GM12878 (cell line): ENCODE measurements at regions not wholly inside any gene's neighbourhood (a gene's known extent, or its start where the extent isn't known, plus 50 kb on each side); places are given as distances from the start of the nearest gene placed in this dataset.

Experiments used
- ATAC-seq: fragments of 200-7000 bp; cut with Tn5 transposase; 3 replicates; pipeline ENCODE4 v1.9.1; 2020; ENCODE audit warnings: mild to moderate bottlenecking, moderate library complexity
- BruUV-seq: library from RNA; stranded (reverse); fragments of 400-500 nt; replicated peaks from 2 replicates; lab custom pipeline; 2021; lab: Mats Ljungman, UMichigan
- CTCF ChIA-PET: fragments of 300-600 bp; sonication (Branson Sonifier 250); formaldehyde crosslinking; extraction: SDS; loops from one replicate; lab custom pipeline; 2021; ENCODE audit warnings: inconsistent platforms; lab: Yijun Ruan, JAX
- POLR2A ChIA-PET: fragments of 350-600 bp; formaldehyde crosslinking; extraction: SDS; loops from one replicate; lab custom pipeline; 2021; ENCODE audit warnings: inconsistent platforms; lab: Charles Lee
- RAD21 ChIA-PET: fragments of 300-600 bp; sonication (Branson Sonifier 250); formaldehyde crosslinking; loops from one replicate; lab custom pipeline; 2023; ENCODE audit warnings: antibody characterized with exemption; ENCODE audit not compliant: unreplicated experiment; lab: Charles Lee
- SMC1A ChIA-PET: fragments of 300-600 bp; sonication (Branson Sonifier 250); formaldehyde crosslinking; loops from one replicate; lab custom pipeline; 2023; ENCODE audit not compliant: unreplicated experiment, uncharacterized antibody; lab: Charles Lee
- DNase-seq: peaks from one replicate; pipeline ENCODE4 v3.0.0-alpha.2; 2011; ENCODE audit warnings: low read depth, low spot score
- FAIRE-seq: peaks from 3 replicates; lab custom pipeline; 2011; peaks lifted over from hg19 to GRCh38; lab: Jason Lieb, UNC
- H2AFZ ChIP-seq: 2 replicates; pipeline ENCODE4 v1.6.0; 2011; ENCODE audit warnings: low read depth, low read length, control low read depth; ENCODE audit not compliant: control insufficient read depth
- H3K27ac ChIP-seq: 2 replicates; pipeline ENCODE4 v1.5.1; 2011; ENCODE audit warnings: control low read depth; ENCODE audit not compliant: control insufficient read depth, insufficient read depth
- H3K27me3 ChIP-seq, 2 experiments: replicated peaks in 1 of 2; 2 replicates each; pipeline versions ENCODE4 v1.6.0 to v1.6.1; 2011; ENCODE audit warnings: low read length in 1 of 2; ENCODE audit not compliant: control insufficient read depth in 2 of 2, insufficient read depth in 2 of 2
- H3K36me3 ChIP-seq, 2 experiments: 2 replicates each; pipeline ENCODE4 v1.5.1; 2011; ENCODE audit warnings: low read length in 1 of 2; ENCODE audit not compliant: control insufficient read depth in 2 of 2, insufficient read depth in 2 of 2
- H3K4me1 ChIP-seq: 2 replicates; pipeline ENCODE4 v1.6.1; 2011; ENCODE audit warnings: mild to moderate bottlenecking, low read length, moderate library complexity, mixed read lengths; ENCODE audit not compliant: control insufficient read depth, insufficient read depth
- H3K4me2 ChIP-seq: 2 replicates; pipeline ENCODE4 v1.6.0; 2011; ENCODE audit warnings: control low read depth; ENCODE audit not compliant: control insufficient read depth, insufficient read depth
- H3K4me3 ChIP-seq: fragments of 200-600 bp; sonication (generic); 2 replicates; pipeline ENCODE4 v1.5.1; 2016
- H3K79me2 ChIP-seq: 2 replicates; pipeline ENCODE4 v1.6.0; 2011; ENCODE audit warnings: low read length; ENCODE audit not compliant: control insufficient read depth, insufficient read depth
- H3K9ac ChIP-seq: 2 replicates; pipeline ENCODE4 v1.8.0; 2011; ENCODE audit warnings: low read length, control low read depth, mixed read lengths; ENCODE audit not compliant: control insufficient read depth, insufficient read depth
- H3K9me3 ChIP-seq: replicated peaks from 3 replicates; pipeline ENCODE4 v1.5.1; 2011; ENCODE audit warnings: mild to moderate bottlenecking, low read length; ENCODE audit not compliant: control insufficient read depth, insufficient read depth
- H4K20me1 ChIP-seq: 2 replicates; pipeline ENCODE4 v1.6.0; 2011; ENCODE audit not compliant: control insufficient read depth, insufficient read depth
- BCL11A ChIP-seq: IDR thresholded peaks from 2 replicates; pipeline ENCODE4 v1.6.1; 2011; ENCODE audit warnings: low read depth, low read length
- HDGF ChIP-seq: fragments of 450-650 bp; IDR thresholded peaks from 2 replicates; pipeline ENCODE4 v1.6.1; 2016; ENCODE audit warnings: antibody characterized with exemption
- PRDM15 ChIP-seq: fragments of 450-650 bp; formaldehyde crosslinking; IDR thresholded peaks from 2 replicates; pipeline ENCODE4 v1.4.0; 2020; ENCODE audit warnings: mild to moderate bottlenecking, moderate library complexity
- REST ChIP-seq: IDR thresholded peaks from 2 replicates; pipeline ENCODE4 v1.6.1; 2012; ENCODE audit warnings: mild to moderate bottlenecking, low read depth, low read length
- SPI1 ChIP-seq: IDR thresholded peaks from 2 replicates; pipeline ENCODE4 v1.6.1; 2011; ENCODE audit warnings: low read depth, mild to moderate bottlenecking, low read length, moderate library complexity, borderline replicate concordance; ENCODE audit not compliant: insufficient read depth
- SREBF2 ChIP-seq: IDR thresholded peaks from 2 replicates; pipeline ENCODE4 v1.6.1; 2012; ENCODE audit warnings: mild to moderate bottlenecking, low read length
- SUZ12 ChIP-seq: fragments of 200-600 bp; sonication (generic); IDR thresholded peaks from one replicate; pipeline ENCODE4 v1.6.1; 2018; ENCODE audit warnings: antibody characterized with exemption, mild to moderate bottlenecking; ENCODE audit not compliant: unreplicated experiment
- ZBED1 ChIP-seq: IDR thresholded peaks from 2 replicates; pipeline ENCODE4 v1.6.1; 2016; ENCODE audit warnings: borderline replicate concordance
- ZZZ3 ChIP-seq: IDR thresholded peaks from 2 replicates; pipeline ENCODE4 v1.6.1; 2011; ENCODE audit warnings: low read depth; ENCODE audit not compliant: control insufficient read depth, insufficient read length
- WGBS: methylation state at CpG from one replicate; pipeline ENCODE4 v1.1.6; 2016; ENCODE audit warnings: low lambda C conversion rate; ENCODE audit not compliant: insufficient replicate concordance, insufficient coverage; ENCODE audit errors: missing lambda C conversion rate; 5-methylcytosine and 5-hydroxymethylcytosine counted together
- in situ Hi-C: fragments of 300-500 bp; cut with MboI; formaldehyde crosslinking; loops from 9 replicates; pipeline ENCODE4 v1.14.3; 2018; ENCODE audit warnings: mixed read lengths
- intact Hi-C: fragments of 100-400 bp; cut with micrococcal nuclease; formaldehyde crosslinking; loops from one replicate; pipeline ENCODE4 v1.14.2; 2022; ENCODE audit not compliant: unreplicated experiment

GRCh38 chr2:128371648-128372345 lies 53.1 kb upstream of the HS6ST1 start:
- POLR2A ChIA-PET: interaction anchor here (1.0 kb wide), 1 partner anchor 17 kb away, joined by 3 read pairs; no protein-coding TSS in a partner anchor
- 41% methylated on average over 11 of the region's 11 CpGs for WGBS
- CTCF ChIA-PET: no interaction called here
- no peaks in the 10 kb centered on the region for H3K9me3 ChIP-seq
- in situ Hi-C loops: no loop called here
- no peaks in the 10 kb centered on the region for H3K36me3 ChIP-seq
- no peaks in the 10 kb centered on the region for H4K20me1 ChIP-seq
- no TSS peak for BruUV-seq
- H2AFZ ChIP-seq: no peak overlapping the region
- H3K27me3 ChIP-seq: peaks cover 0 to 2% of the 10 kb centered on the region in 2 experiments; a peak in 3 of 4 replicates
- no peak overlapping the region for H3K4me3 ChIP-seq
- SMC1A ChIA-PET: no interaction called here
- TF ChIP-seq HDGF: no peak
- no peak for TF ChIP-seq BCL11A
- no peak for TF ChIP-seq ZZZ3
- TF ChIP-seq ZBED1: no peak
- TF ChIP-seq PRDM15 (CRISPR knock-in tag): no peak
- TF ChIP-seq SPI1: no peak
- TF ChIP-seq SREBF2: no peak
- no peak for TF ChIP-seq SUZ12
- no peak for TF ChIP-seq REST
- H3K79me2 ChIP-seq: no peaks in the 10 kb centered on the region
- FAIRE-seq: no peak
- intact Hi-C loops: no loop called here
- no peak overlapping the region for H3K9ac ChIP-seq
- H3K4me1 ChIP-seq: no peaks in the 10 kb centered on the region
- ATAC-seq: peak; percentile 44
- H3K4me2 ChIP-seq: no peak overlapping the region
- RAD21 ChIA-PET: no interaction called here
- H3K27ac ChIP-seq: no peak overlapping the region
- no peak for DNase-seq
